M059J (cell line): ENCODE measurements at regions not wholly inside any gene's neighbourhood (a gene's known extent, or its start where the extent isn't known, plus 50 kb on each side); places are given as distances from the start of the nearest gene placed in this dataset.
"Not testable (repeated sequence)": the region's sequence is repeated elsewhere in the genome, so short reads cannot be mapped to it uniquely, and the experiment has no call there.

Source experiments
- DNase-seq: peaks from one replicate; pipeline ENCODE4 v3.0.0-alpha.2; 2012; ENCODE audit warnings: low read depth

DNA sequence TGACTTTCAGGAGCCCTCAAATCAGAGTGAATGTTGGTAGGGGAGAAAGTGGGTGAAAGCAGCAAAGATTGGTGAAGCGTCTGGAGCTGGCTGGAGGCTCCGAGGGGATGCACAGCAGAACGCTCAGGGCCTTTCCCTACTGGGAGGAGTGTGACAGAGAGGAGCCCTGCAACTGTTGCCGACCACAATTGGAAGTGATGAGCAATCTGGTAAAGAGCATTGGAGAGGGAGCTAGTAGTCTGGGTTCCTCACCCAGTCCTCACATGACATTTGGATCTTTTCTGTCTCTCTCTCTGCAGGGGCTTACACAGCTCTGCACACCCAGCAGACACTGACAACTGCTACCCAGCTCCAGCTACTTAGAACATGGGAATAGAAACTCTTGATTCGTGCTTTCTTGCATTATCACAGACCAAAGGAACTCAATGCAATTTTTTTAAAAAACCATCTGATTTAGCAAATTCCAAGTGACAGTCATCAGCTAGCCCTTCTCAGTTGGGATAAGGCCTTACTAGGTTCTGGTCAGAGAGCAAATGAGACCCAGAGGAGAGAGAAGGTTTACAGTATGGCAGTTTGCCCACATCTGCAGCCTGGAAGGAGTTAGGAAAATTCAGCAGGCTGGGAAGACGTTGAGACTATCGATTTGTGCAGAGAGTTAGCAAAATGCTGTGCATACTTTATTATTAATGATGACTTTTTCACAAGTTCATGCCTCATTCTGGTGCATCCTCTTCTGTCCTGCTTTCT is 278.0 kb upstream of the PLET1 start:
- DNase-seq, result no peak

DNA sequence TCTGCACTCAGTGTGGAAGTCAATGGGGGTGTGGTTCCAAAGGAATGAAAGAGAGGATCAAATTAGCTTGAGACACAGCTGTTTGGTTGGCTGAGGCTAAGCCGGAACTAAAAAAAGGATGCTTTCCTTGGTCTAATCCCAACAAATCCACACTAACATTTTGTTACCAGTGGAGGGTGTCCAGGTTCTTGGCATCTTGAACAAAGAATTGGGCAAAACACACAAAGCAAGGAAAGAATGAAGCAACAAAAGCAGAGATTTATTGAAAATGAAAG is 278.6 kb upstream of the PLET1 start:
- DNase-seq, result not testable (repeated sequence)

- no peak for DNase-seq
Measured at GRCh38 chr11:112539741-112540140, 279.1 kb upstream of the PLET1 start.

DNA sequence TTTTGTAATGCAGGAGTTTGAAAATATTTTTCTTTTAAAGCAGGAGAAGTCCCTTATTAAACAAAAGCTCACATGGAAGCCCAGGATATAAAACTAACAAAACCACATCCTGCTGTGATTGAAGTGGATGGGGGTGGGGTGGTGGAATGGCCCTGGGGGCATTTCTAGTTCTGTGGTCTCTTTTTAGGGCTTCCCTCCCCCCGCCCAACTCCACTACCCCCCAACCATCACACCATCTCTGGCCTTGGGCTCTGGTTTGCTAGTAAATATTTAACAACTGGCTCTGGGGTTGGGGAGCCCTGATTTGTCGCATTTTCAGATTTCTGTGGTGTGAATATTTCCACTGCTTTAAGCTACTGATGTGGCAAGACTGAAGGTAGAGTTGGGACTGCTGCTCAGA is 279.6 kb upstream of the PLET1 start:
- DNase-seq, result peak; percentile 78

DNA sequence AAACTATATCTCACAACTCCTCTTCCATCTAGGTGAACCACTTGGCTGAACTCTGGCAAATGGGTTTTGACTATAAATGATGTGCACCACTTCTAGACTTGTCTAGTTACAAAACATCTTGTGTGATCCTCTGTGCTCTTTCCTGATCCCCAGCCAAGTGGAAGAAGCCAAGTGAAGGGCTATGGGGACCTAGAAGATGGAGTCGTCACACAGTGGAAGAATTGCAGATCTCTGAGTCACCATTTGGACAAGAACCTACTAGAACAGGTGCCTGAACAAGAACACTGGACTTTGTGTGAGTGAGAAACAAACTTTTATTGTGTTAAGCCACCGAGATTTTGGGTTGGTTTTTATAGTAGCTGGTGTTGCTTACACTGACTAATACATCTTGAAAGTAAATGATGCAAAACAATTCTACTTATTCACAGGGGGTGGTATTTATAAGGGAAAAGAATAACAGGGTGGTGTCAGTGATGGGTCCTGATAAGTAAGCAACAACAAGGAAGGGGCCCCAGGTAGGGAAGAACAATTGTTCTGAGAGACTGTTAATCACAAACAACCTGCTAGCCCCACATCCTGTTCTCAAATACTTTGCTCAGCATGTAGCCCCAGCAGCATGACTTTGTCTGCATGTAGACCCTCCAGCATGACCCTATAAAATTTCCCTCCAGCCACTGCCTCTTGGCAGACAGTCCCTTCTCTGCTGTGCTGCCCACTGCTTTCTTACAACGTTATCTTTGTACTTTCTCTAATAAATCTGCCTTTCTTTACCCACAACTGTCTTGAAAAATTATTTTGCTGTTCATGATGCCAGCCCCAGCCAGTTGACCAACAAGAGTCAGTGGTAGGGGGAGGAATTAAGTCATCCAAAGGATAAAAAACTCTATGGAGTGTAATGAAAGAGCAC is 280.7 kb upstream of the PLET1 start:
- no peak for DNase-seq

DNA sequence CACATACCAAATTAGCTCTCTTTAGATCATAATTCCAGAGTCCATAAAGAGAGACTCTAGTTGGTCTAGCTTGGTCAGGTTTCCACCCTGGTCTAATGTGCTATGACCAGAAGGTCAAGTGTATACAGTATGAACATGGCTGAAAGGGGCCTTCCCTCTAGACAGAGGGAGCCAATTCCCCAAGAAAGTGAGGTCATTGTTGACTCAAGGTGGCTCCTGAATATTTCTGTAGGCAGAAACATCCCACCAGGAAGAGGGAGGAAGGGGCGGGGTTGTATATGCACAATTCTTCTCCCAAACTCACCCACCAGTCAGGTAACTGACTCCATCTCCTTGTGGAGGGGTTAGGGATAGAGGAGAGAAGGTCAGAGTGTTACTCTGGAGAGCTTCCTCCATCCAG is 281.8 kb upstream of the PLET1 start:
- no peak for DNase-seq

DNA sequence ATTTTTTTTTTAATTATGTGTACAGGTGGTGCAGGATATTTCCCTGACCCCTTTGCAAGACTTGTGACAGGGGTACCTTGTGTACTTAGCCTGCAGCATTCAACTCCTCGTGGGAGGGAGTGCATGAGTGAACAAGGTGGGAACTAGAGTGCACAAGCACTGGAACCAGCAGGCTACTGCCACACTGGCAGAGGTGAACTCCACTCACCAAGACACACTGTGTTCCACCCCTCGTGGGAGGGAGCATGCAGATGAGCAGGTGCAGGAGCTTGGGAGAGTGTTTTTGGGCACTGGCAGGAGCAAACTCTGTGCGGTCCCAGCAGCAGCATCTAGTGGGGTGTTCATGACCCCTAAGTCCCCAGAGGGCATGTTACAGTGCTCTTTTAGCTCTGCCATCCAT is 282.7 kb upstream of the PLET1 start:
- DNase-seq, result no peak

DNA sequence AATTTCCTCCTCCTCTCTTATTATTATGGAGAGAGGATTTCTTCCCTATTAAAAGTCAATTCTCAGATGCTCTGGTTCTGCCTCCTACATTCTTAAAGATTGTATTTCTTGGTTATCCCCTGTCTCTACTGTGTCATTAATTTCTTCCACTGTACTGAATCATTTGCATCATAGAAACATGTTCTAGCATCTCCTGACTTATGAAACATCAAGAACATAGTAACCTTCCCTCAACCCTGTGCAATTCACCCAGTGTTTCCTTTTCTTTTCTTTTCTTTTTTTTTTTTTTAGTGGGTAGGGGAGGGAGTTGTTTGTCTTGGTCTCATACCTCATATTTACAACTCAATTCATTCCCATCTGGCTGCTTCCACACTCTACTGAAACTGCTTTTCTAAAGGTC is 288.0 kb upstream of the PLET1 start:
- no peak for DNase-seq

DNA sequence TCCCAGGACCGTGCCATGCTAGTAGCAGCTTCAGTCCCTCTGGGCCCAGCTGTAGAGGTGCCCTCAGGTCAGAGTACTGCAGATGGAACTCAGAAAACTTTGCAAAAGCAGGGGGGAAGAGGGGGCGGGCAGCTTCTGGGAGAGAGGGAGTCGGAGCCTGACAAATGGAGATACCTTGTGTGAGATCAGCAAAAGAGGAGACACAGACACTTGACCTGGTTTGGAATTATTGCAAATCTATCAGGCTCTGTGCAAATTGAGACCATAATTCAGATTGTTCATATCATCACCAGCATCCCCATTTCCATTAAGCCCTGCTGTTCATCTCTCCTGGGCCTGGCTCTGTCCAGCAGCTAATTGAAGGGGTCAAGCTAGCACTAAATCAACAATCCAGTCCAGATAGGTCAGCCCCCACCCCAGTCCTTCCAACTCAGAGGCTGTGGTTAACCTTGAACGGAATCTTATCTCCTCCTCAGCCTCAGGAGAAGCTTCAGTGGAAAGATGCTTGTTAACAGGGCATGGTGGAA is 292.6 kb upstream of the PLET1 start:
- no peak for DNase-seq

DNA sequence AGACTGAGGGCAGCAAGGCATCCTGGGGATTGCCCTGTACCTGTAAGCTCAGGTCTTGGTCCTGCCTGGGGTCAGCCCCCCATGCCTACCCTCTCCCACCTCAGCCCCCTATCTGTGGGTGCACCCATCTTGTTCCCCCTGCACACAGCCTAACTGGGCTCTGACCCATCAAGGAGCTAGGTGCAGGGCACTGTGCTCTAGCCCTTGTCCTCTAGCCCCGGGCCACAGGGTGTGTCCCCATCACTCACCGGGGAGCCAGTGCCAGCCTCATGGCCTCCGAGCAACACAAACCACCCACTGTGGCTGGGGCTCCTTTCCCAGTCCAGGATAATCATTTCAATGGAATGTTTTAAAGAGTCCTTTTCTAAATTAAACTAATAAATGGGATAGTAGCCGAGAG is 293.9 kb upstream of the PLET1 start:
- peak; percentile 31 for DNase-seq

DNA sequence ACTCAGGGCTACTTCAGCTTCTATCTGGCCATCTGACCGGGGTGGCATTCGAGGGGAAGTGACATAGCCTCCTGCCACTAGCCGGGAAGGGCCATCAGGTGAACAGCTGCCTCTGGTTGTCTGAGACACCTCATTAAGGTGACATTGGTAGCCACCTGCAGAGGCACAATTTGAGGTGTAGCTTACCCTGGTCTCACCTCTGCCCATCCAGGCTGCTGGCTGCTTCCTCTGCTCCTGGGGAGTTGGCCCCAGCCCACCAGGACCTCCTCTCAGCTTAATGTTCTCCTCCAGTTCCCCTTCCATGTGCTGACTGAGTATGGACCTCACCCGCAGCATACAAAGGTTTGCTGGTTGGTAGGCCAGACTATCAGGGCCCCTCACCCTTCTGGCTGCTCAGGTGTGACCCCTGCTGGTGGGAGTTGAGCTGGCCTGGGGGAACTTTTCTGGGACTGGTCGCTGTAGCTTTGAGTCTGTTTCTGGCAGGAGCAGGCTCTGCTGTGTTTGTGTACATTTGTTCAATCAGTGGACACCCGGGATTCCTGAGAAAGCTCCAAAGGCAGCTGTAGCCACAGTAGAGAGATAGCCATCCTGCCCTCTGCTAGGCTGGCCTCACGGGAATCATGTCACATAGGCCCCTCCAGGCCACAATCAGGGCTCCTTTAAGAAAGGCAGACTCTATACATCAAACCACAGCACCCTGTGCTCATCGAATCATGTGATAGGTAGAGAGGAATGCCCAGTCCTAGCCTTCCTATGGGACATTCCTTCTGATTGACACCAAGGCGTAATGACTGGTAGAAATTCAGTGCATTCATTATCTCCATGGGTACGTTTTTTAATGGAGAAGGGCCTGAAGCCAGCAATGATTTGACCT is 295.1 kb upstream of the PLET1 start:
- no peak for DNase-seq

DNA sequence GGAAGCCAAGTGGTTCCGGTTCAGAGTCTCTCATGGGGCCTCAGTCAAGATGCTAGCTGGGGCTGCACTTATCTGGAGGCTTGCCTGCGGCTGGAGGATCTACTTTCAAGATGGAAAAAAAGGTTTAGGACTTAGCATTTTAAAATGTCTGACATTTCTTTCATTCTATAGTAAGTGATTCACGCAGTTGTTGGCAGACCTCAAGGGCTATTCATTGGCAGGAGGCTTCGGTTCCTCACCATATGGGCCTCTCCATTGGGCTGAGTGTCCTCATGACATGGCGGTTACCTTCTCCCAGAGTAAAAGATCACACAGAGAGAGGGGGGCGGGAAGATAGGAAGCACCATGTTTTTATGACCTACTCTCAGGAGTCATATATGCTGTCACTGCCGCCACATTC is 298.0 kb upstream of the PLET1 start:
- DNase-seq, result no peak

- DNase-seq, result no peak
Measured at GRCh38 chr11:112563808-112564207, 303.1 kb upstream of the PLET1 start.

GRCh38 chr11:112564228-112564955 is 303.7 kb upstream of the PLET1 start:
- peak; percentile 88 for DNase-seq

DNA sequence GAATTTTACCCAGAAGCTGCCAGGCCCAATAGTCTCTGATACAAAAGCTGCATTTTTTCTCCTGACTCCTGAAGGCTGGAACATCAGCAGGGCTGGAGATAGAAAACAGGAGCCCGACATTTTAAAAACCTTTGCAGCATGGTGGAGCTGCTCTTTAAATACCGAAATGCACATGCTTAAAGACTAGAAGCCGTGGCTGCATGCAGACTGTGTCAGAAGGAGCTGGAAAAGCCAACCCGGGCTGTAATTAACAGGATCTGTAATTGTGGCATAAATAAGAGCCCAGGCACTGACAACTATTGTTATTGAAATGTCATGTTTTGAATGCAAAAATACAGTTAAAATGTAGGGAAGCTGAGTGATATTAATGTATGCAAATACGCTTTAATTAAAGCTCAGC is 304.9 kb upstream of the PLET1 start:
- DNase-seq, result no peak

GRCh38 chr11:112566124-112566523 is 305.5 kb upstream of the PLET1 start:
- no peak for DNase-seq

GRCh38 chr11:112570333-112570732 is 309.7 kb upstream of the PLET1 start:
- DNase-seq, result no peak

GRCh38 chr11:112579282-112579681 is 318.6 kb upstream of the PLET1 start:
- peak; percentile 3 for DNase-seq

- no peak for DNase-seq
Measured at GRCh38 chr11:112580864-112581263, 320.2 kb upstream of the PLET1 start.

- DNase-seq, result peak; percentile 38
Measured at GRCh38 chr11:112581747-112582146, 321.1 kb upstream of the PLET1 start.

DNA sequence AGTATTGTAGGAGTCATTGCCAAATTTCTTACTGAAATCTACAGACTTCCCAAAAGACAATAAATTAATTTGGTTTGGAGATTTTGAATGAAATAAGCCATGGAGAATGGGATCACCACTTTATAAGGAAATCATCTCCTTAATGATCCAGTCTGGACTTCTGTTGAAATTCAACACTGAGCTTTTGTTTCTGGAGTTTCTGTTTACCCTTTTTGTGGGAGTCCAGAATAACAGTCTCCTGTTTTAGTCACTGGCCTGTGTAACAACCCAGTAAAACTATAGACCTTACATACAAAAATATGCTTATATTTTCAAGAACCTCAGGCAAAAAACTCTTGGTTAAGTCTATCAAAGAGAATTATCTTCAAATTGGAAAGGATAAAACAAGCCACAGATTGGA is 321.7 kb upstream of the PLET1 start:
- no peak for DNase-seq
